Activated CD4-positive, alpha-beta T cell treated with anti-CD3 and anti-CD28 coated beads, Interleukin-10, Interleukin-2, amounts not matched to agents 100 ng/mL and 50 ng/mL, durations not matched to agents 16 hours and 8 hours (primary cell): ENCODE measurements at regions not wholly inside any gene's neighbourhood (a gene's known extent, or its start where the extent isn't known, plus 50 kb on each side); places are given as distances from the start of the nearest gene placed in this dataset.
"Not testable (repeated sequence)": the region's sequence is repeated elsewhere in the genome, so short reads cannot be mapped to it uniquely, and the experiment has no call there.

Experiments
- DNase-seq: peaks from one replicate; pipeline ENCODE4 v3.0.0-alpha.2; 2020

GRCh38 chr3:147333098-147333497, 73.2 kb downstream of the ZIC4 start:
- DNase-seq: no peak

GRCh38 chr3:147328711-147329110, 77.6 kb downstream of the ZIC4 start:
- DNase-seq: no peak

GRCh38 chr3:147324356-147324755, 82.0 kb downstream of the ZIC4 start:
- DNase-seq: no peak

- DNase-seq: no peak
Measured at GRCh38 chr3:147318900-147319299, 87.4 kb downstream of the ZIC4 start.

- not testable (repeated sequence) for DNase-seq
Measured at GRCh38 chr3:147317080-147317479, 89.3 kb downstream of the ZIC4 start.

GRCh38 chr3:147313513-147313912, 92.8 kb downstream of the ZIC4 start:
- no peak for DNase-seq

- no peak for DNase-seq
Measured at GRCh38 chr3:147312786-147313280, 93.5 kb downstream of the ZIC4 start.

- DNase-seq: no peak
Measured at GRCh38 chr3:147311716-147312115, 94.6 kb downstream of the ZIC4 start.

GRCh38 chr3:147305533-147306250, 100.7 kb downstream of the ZIC4 start:
- no peak for DNase-seq

GRCh38 chr3:147304756-147305155, 101.6 kb downstream of the ZIC4 start:
- no peak for DNase-seq

GRCh38 chr3:147301781-147302180, 104.6 kb downstream of the ZIC4 start:
- no peak for DNase-seq

- no peak for DNase-seq
Measured at GRCh38 chr3:147299656-147300055, 106.7 kb downstream of the ZIC4 start.

GRCh38 chr3:147298511-147298982, 107.8 kb downstream of the ZIC4 start:
- DNase-seq: no peak

- no peak for DNase-seq
Measured at GRCh38 chr3:147297761-147298350, 108.5 kb downstream of the ZIC4 start.

- DNase-seq: not testable (repeated sequence)
Measured at GRCh38 chr3:147287370-147287769, 119.0 kb downstream of the ZIC4 start.

GRCh38 chr3:147269907-147270306, 136.4 kb downstream of the ZIC4 start:
- DNase-seq: no peak

GRCh38 chr3:147267434-147267833, 138.9 kb downstream of the ZIC4 start:
- no peak for DNase-seq

- DNase-seq: no peak
Measured at GRCh38 chr3:147257944-147258343, 148.4 kb downstream of the ZIC4 start.

GRCh38 chr3:147256739-147257138, 149.6 kb downstream of the ZIC4 start:
- no peak for DNase-seq

- DNase-seq: no peak
Measured at GRCh38 chr3:147246906-147247305, 159.4 kb downstream of the ZIC4 start.

- DNase-seq: not testable (repeated sequence)
Measured at GRCh38 chr3:147245638-147246037, 160.7 kb downstream of the ZIC4 start.

GRCh38 chr3:147245022-147245421, 161.3 kb downstream of the ZIC4 start:
- not testable (repeated sequence) for DNase-seq

- no peak for DNase-seq
Measured at GRCh38 chr3:147244397-147244796, 161.9 kb downstream of the ZIC4 start.

GRCh38 chr3:147240581-147240980, 165.8 kb downstream of the ZIC4 start:
- DNase-seq: no peak
